Vagina (tissue), 2 donors: ENCODE measurements at regions not wholly inside any gene's neighbourhood (a gene's known extent, or its start where the extent isn't known, plus 50 kb on each side); places are given as distances from the start of the nearest gene placed in this dataset.
"Not testable (repeated sequence)": the region's sequence is repeated elsewhere in the genome, so short reads cannot be mapped to it uniquely, and the experiment has no call there.

Experiments used
- DNase-seq, 2 donors: peaks; one replicate each; pipeline ENCODE4 v3.0.0-alpha.2; 2017; ENCODE audit errors: extremely low spot score in 2 of 2
- H3K27ac ChIP-seq: fragments of 200-600 bp; sonication (generic); one replicate; pipeline ENCODE4 v1.5.1; 2019
- H3K27me3 ChIP-seq: fragments of 200-600 bp; sonication (generic); one replicate; pipeline ENCODE4 v1.5.1; 2019
- H3K36me3 ChIP-seq, 2 donors: fragments of 200-600 bp; sonication (generic); one replicate each; pipeline ENCODE4 v1.5.1; 2017 to 2019
- H3K4me1 ChIP-seq: fragments of 200-600 bp; sonication (generic); one replicate; pipeline ENCODE4 v1.5.1; 2019
- H3K4me3 ChIP-seq, 2 donors: fragments of 200-600 bp; sonication (generic); 1 replicate in 1 of 2; 2 replicates in 1 of 2; pipeline ENCODE4 v1.5.1; 2016 to 2019
- H3K9me3 ChIP-seq: fragments of 200-600 bp; sonication (generic); one replicate; pipeline ENCODE4 v1.5.1; 2019
- CTCF ChIP-seq, 3 experiments: fragments of 450-650 bp in 2 of 3; fragments of 200-600 bp in 1 of 3; sonication (generic) in 1 of 3; IDR thresholded peaks; one replicate each; pipeline ENCODE4 v1.5.1; 2017 to 2019; ENCODE audit warnings: antibody characterized with exemption in 3 of 3, mild to moderate bottlenecking in 2 of 3, moderate library complexity in 2 of 3
- POLR2A ChIP-seq, 2 donors: fragments of 450-650 bp; IDR thresholded peaks; one replicate each; pipeline ENCODE4 v1.6.1; 2017; ENCODE audit warnings: antibody characterized with exemption in 2 of 2, mild to moderate bottlenecking in 2 of 2, moderate library complexity in 2 of 2
- POLR2AphosphoS5 ChIP-seq, 2 donors: sonication (generic); formaldehyde crosslinking; IDR thresholded peaks; one replicate each; pipeline ENCODE4 v1.9.0; 2017; ENCODE audit warnings: antibody characterized with exemption in 2 of 2, mild to moderate bottlenecking in 2 of 2, low read depth in 1 of 2; ENCODE audit not compliant: insufficient read depth in 1 of 2
- intact Hi-C: fragments of 100-400 bp; cut with DNase I; formaldehyde crosslinking; loops from one replicate; pipeline ENCODE4 v1.15.1; 2023

- intact Hi-C loops = loop anchor here (10.0 kb wide), 1 partner anchor 247 kb away; no protein-coding TSS in a partner anchor
Measured at GRCh38 chr6:27752038-27752885, 159.9 kb downstream of the OR2B2 start.

GRCh38 chr6:27748661-27749060, 163.5 kb downstream of the OR2B2 start:
- no peak overlapping the region for H3K4me3 ChIP-seq
- H3K36me3 ChIP-seq = no peaks in the 10 kb centered on the region
- intact Hi-C loops = no loop called here
- TF ChIP-seq POLR2A (IDR thresholded peaks at IDR 0.05) = no peak
- no peak for TF ChIP-seq POLR2AphosphoS5 (IDR thresholded peaks at IDR 0.05; ENCODE audit: insufficient read depth in 1 of 2, low read depth in 1 of 2)
- no peak for TF ChIP-seq CTCF (IDR thresholded peaks at IDR 0.05)
- no peak overlapping the region for H3K27ac ChIP-seq
- peaks cover 2% of the 10 kb centered on the region for H3K4me1 ChIP-seq
- no peak for DNase-seq
- H3K9me3 ChIP-seq = no peaks in the 10 kb centered on the region
- H3K27me3 ChIP-seq = no peaks in the 10 kb centered on the region

More at GRCh38 chr6:27752038-27752885, 159.9 kb downstream of the OR2B2 start:
- no peaks in the 10 kb centered on the region for H3K36me3 ChIP-seq
- TF ChIP-seq CTCF (IDR thresholded peaks at IDR 0.05) = peak in 2 of 3 experiments; percentile 67 to 68
- no peak for TF ChIP-seq POLR2A (IDR thresholded peaks at IDR 0.05)
- peak; percentile 15 to 83 for TF ChIP-seq POLR2AphosphoS5 (IDR thresholded peaks at IDR 0.05; ENCODE audit: insufficient read depth in 1 of 2, low read depth in 1 of 2)
- no peaks in the 10 kb centered on the region for H3K27me3 ChIP-seq
- H3K9me3 ChIP-seq = no peaks in the 10 kb centered on the region
- H3K27ac ChIP-seq = peak overlapping the region; percentile 50
- H3K4me1 ChIP-seq = peaks cover 8% of the 10 kb centered on the region
- peak overlapping the region; percentile 67 to 68 for H3K4me3 ChIP-seq
- DNase-seq = no peak

GRCh38 chr6:27747637-27748036, 164.6 kb downstream of the OR2B2 start:
- Histone ChIP-seq H3K9me3 (no peaks in the 10 kb centered on the region), H3K4me3 (no peak overlapping the region), H3K4me1 (no peaks in the 10 kb centered on the region), H3K27me3 (no peaks in the 10 kb centered on the region), H3K36me3 (no peaks in the 10 kb centered on the region), H3K27ac (no peak overlapping the region)
- intact Hi-C loops = no loop called here
- TF ChIP-seq POLR2AphosphoS5 (IDR thresholded peaks at IDR 0.05; ENCODE audit: insufficient read depth in 1 of 2, low read depth in 1 of 2) = no peak
- no peak for TF ChIP-seq POLR2A (IDR thresholded peaks at IDR 0.05)
- DNase-seq = no peak

- intact Hi-C loops, DNase-seq, H3K4me1 ChIP-seq, H3K27me3 ChIP-seq, H3K9me3 ChIP-seq, H3K4me3 ChIP-seq, H3K27ac ChIP-seq, H3K36me3 ChIP-seq: not testable (repeated sequence)
Measured at GRCh38 chr6:27746860-27747259, 165.3 kb downstream of the OR2B2 start.

- no peak for DNase-seq
- Histone ChIP-seq H3K4me1 (no peaks in the 10 kb centered on the region), H3K36me3 (no peaks in the 10 kb centered on the region), H3K9me3 (no peaks in the 10 kb centered on the region), H3K27me3 (no peaks in the 10 kb centered on the region), H3K4me3 (no peak overlapping the region), H3K27ac (no peak overlapping the region)
- intact Hi-C loops = no loop called here
- TF ChIP-seq CTCF (IDR thresholded peaks at IDR 0.05) = no peak
- no peak for TF ChIP-seq POLR2AphosphoS5 (IDR thresholded peaks at IDR 0.05; ENCODE audit: insufficient read depth in 1 of 2, low read depth in 1 of 2)
- TF ChIP-seq POLR2A (IDR thresholded peaks at IDR 0.05) = no peak
Measured at GRCh38 chr6:27743787-27744186, 168.4 kb downstream of the OR2B2 start.
